MCF 10A (cell line): ENCODE measurements at regions not wholly inside any gene's neighbourhood (a gene's known extent, or its start where the extent isn't known, plus 50 kb on each side); places are given as distances from the start of the nearest gene placed in this dataset.

Experiments used
- BruUV-seq: library from RNA; stranded (reverse); fragments of 400-500 nt; replicated peaks from 2 replicates; lab custom pipeline; 2021; lab: Mats Ljungman, UMichigan
- CTCF ChIA-PET: fragments of 300-600 bp; sonication (Branson Sonifier 250); formaldehyde crosslinking; extraction: SDS; loops from one replicate; lab custom pipeline; 2021; ENCODE audit warnings: antibody characterized with exemption, inconsistent platforms; lab: Yijun Ruan, JAX
- POLR2A ChIA-PET: fragments of 300-600, 350-650 bp; sonication (Branson Sonifier 250); formaldehyde crosslinking; extraction: SDS; loops from one replicate; lab custom pipeline; 2020; ENCODE audit warnings: antibody characterized with exemption, inconsistent platforms; lab: Yijun Ruan, JAX
- DNase-seq: peaks from one replicate; pipeline ENCODE4 v3.0.0-alpha.2; 2018; ENCODE audit not compliant: unreplicated experiment
- H3K27ac Mint-ChIP-seq: one replicate; pipeline ENCODE4 v1.8.0; 2022; ENCODE audit warnings: mild to moderate bottlenecking, low read depth, mixed read lengths; ENCODE audit not compliant: unreplicated experiment
- H3K27me3 Mint-ChIP-seq: one replicate; pipeline ENCODE4 v1.8.0; 2022; ENCODE audit warnings: mixed read lengths; ENCODE audit not compliant: insufficient read depth, unreplicated experiment
- H3K36me3 Mint-ChIP-seq: one replicate; pipeline ENCODE4 v1.8.0; 2022; ENCODE audit warnings: mild to moderate bottlenecking, moderate library complexity, mixed read lengths; ENCODE audit not compliant: insufficient read depth, unreplicated experiment
- H3K4me1 Mint-ChIP-seq: one replicate; pipeline ENCODE4 v1.8.0; 2022; ENCODE audit warnings: mixed read lengths; ENCODE audit not compliant: insufficient read depth, unreplicated experiment
- H3K4me3 Mint-ChIP-seq: one replicate; pipeline ENCODE4 v1.8.0; 2022; ENCODE audit warnings: mild to moderate bottlenecking, moderate library complexity, mixed read lengths; ENCODE audit not compliant: unreplicated experiment
- H3K9me3 Mint-ChIP-seq: one replicate; pipeline ENCODE4 v1.8.0; 2022; ENCODE audit warnings: mixed read lengths; ENCODE audit not compliant: unreplicated experiment
- intact Hi-C: fragments of 100-400 bp; cut with micrococcal nuclease; formaldehyde crosslinking; loops from 2 replicates; pipeline ENCODE4 v1.14.1; 2022
- TF ChIP-seq, protein P1 (sequence below): fragments of 200-600 bp; IDR thresholded peaks from one replicate; pipeline ENCODE4 v1.8.0; 2022; ENCODE audit warnings: antibody characterized with exemption, mild to moderate bottlenecking; ENCODE audit not compliant: unreplicated experiment

DNA sequence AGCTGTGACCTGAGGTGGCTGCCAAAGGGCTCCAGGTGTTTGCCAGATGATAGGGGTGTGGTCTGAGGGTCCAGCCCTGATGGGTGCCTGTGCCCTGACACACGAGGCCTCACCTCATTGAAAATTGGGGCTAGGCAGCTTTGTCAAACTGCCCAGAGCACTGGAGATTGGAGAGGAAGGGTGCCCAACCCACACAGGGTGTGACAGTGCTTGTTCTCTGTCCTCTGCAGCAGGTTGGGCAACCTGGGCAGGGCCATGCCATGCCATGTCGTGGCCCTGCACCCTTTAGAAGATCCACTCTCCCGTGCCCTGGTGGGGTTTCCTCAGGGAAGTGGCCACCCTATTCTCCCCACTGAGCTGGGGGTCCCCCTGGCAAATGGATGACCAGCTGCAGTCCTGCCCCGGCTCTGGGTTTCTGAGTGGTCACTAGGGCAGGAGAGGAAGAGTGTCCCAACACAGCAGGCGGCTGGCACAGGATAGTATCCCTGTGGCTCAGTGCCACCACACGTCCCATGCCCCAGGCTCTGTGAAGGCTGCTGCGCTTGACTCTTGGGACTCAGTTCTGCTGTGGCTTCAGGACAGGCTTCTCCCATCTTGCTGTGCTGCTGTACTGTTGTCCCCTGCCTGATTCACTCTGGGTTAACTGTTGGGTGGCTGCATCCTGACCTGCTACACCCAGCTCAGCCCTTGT is 100.8 kb upstream of the PITX1 start:
- H3K4me3 Mint-ChIP-seq: no peak overlapping the region
- no peaks in the 10 kb centered on the region for H3K9me3 Mint-ChIP-seq
- peak overlapping the region; percentile 51 for H3K27ac Mint-ChIP-seq
- no peaks in the 10 kb centered on the region for H3K27me3 Mint-ChIP-seq
- no TSS peak for BruUV-seq
- CTCF ChIA-PET: interaction anchor here (0.6 to 1.8 kb wide), 3 partner anchors 12 to 202 kb away, joined by 3 to 5 read pairs (median 4); no protein-coding TSS in a partner anchor
- TF ChIP-seq, protein P1, sequence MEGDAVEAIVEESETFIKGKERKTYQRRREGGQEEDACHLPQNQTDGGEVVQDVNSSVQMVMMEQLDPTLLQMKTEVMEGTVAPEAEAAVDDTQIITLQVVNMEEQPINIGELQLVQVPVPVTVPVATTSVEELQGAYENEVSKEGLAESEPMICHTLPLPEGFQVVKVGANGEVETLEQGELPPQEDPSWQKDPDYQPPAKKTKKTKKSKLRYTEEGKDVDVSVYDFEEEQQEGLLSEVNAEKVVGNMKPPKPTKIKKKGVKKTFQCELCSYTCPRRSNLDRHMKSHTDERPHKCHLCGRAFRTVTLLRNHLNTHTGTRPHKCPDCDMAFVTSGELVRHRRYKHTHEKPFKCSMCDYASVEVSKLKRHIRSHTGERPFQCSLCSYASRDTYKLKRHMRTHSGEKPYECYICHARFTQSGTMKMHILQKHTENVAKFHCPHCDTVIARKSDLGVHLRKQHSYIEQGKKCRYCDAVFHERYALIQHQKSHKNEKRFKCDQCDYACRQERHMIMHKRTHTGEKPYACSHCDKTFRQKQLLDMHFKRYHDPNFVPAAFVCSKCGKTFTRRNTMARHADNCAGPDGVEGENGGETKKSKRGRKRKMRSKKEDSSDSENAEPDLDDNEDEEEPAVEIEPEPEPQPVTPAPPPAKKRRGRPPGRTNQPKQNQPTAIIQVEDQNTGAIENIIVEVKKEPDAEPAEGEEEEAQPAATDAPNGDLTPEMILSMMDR: no peak
- DNase-seq: peak; percentile 56
- POLR2A ChIA-PET: interaction anchor here (0.7 to 2.3 kb wide), 6 partner anchors 14 to 354 kb away, joined by 3 to 7 read pairs (median 3); partner anchors contain the start of gene PCBD2
- intact Hi-C loops: no loop called here
- H3K36me3 Mint-ChIP-seq: peaks cover 5% of the 10 kb centered on the region
- peaks cover 75% of the 10 kb centered on the region for H3K4me1 Mint-ChIP-seq

DNA sequence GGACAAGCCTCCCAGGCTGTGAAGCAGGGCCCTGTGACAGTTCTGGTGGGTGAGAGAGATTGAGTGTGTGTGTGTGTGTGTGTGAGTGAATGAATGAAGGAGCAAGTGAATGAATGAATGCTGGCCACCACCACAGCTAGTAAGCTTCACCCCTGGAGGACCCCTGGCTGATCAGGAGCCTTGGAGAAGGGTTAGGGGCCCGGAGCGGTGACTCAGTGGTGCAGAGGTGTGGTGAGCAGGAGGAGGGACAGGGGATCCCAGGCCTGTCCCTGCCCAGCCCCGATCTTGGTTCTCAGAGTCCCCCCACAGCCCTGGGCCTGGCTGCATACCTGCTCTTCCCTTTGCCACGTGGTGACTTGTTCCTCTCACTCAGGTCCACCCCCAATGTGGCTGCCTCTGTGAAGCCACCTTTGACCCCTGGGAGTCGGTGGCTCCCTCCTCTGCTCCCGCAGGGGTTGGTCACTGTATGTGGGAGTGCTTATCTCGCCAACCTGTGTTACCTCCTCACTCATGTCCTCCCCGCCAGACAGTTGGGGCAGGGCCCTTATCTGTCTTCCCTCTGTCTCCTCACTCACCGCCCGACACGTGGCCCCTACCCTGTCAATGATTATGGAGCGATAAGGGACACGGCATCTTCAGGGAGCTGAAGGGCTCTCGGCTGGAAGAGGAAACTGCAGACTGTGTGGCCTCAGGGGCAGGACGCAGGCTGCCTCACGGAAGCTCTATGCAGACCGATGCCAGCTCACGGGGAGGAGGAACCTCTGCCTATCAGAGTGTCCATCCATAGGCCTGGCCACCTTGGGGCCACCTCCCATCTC is 99.9 kb upstream of the PITX1 start:
- POLR2A ChIA-PET: interaction anchor here (0.6 to 2.3 kb wide), 7 partner anchors 15 to 353 kb away, joined by 3 to 7 read pairs (median 3); partner anchors contain the start of gene PCBD2

DNA sequence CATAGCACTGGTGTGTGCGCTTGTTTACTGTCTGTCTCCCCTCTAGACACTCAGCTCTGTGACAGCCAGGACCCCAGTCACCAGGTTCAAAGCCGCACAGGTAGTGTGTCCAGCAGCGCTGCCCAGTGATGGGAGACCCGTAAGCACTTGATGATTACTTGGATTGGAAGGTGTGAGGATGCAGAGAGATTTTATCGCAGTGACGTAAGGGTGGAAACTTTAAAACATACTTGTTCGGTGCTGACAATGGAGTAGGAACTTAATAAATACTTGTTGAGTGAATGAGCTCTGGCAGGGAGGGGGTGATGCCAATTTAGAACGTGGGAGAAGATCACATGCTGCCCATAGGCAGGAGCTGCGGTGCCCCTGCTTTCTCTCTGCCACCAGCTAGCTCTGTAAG is 99.2 kb upstream of the PITX1 start:
- BruUV-seq: no TSS peak
- Mint-ChIP-seq H3K4me3 (no peak overlapping the region), H3K36me3 (peaks cover 5% of the 10 kb centered on the region), H3K27me3 (no peaks in the 10 kb centered on the region), H3K27ac (no peak overlapping the region), H3K9me3 (no peaks in the 10 kb centered on the region), H3K4me1 (peaks cover 63% of the 10 kb centered on the region)
- no peak for DNase-seq
- TF ChIP-seq, protein P1: no peak
- intact Hi-C loops: no loop called here
- CTCF ChIA-PET: interaction anchor here (0.7 kb wide), 2 partner anchors 24 to 58 kb away, joined by 3 read pairs; no protein-coding TSS in a partner anchor
- POLR2A ChIA-PET: interaction anchor here (0.6 kb wide), 1 partner anchor 100 kb away, joined by 3 read pairs; no protein-coding TSS in a partner anchor

More for the DNA sequence above, 99.9 kb upstream of the PITX1 start:
- Mint-ChIP-seq H3K27ac (no peak overlapping the region), H3K36me3 (peaks cover 5% of the 10 kb centered on the region), H3K9me3 (no peaks in the 10 kb centered on the region), H3K27me3 (no peaks in the 10 kb centered on the region), H3K4me3 (no peak overlapping the region), H3K4me1 (peaks cover 66% of the 10 kb centered on the region)
- CTCF ChIA-PET: interaction anchor here (0.7 kb wide), 1 partner anchor 57 kb away, joined by 3 read pairs; no protein-coding TSS in a partner anchor
- no TSS peak for BruUV-seq
- TF ChIP-seq, protein P1: no peak
- intact Hi-C loops: no loop called here
- no peak for DNase-seq
